Neuron (in vitro differentiated cells): ENCODE measurements at regions not wholly inside any gene's neighbourhood (a gene's known extent, or its start where the extent isn't known, plus 50 kb on each side); places are given as distances from the start of the nearest gene placed in this dataset.

Experiments
- H2AFZ ChIP-seq: one replicate; pipeline ENCODE4 v1.6.1; 2013; ENCODE audit warnings: low read depth, mild to moderate bottlenecking, inconsistent platforms, low read length, moderate library complexity
- H3K27me3 ChIP-seq: one replicate; pipeline ENCODE4 v1.6.1; 2013; ENCODE audit warnings: low read length; ENCODE audit not compliant: insufficient read depth
- H3K36me3 ChIP-seq: one replicate; pipeline ENCODE4 v1.6.1; 2013; ENCODE audit warnings: low read length; ENCODE audit not compliant: insufficient read depth
- H3K4me1 ChIP-seq: one replicate; pipeline ENCODE4 v1.6.1; 2013; ENCODE audit warnings: low read length; ENCODE audit not compliant: insufficient read depth
- H3K4me3 ChIP-seq: 2 replicates; pipeline ENCODE4 v1.5.1; 2013; ENCODE audit warnings: mild to moderate bottlenecking, low read length, moderate library complexity
- H3K9me3 ChIP-seq: one replicate; pipeline ENCODE4 v1.6.1; 2013; ENCODE audit warnings: low read length

DNA sequence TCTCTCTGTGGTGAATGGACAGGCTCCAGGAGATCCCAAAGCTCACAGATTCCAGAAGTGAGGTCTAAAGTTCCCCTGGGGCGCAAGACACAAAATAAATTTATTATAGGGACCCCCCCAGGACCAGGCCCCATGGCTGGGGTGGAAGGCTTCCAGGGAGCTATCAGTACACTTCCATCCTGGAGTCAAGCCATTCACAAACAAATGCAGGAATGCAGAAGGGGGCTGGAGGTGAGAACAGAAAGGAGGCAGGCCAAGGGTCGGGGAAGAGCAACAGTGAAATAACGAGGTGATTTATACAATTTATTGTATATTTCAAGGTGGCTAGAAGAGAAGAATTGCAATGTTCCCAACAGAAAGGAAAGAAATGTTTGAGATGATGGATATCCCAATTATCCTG is 126.9 kb downstream of the LY86 start:
- Histone ChIP-seq H3K4me3 (no peak overlapping the region), H3K27me3 (no peaks in the 10 kb centered on the region), H3K9me3 (no peaks in the 10 kb centered on the region), H2AFZ (no peak overlapping the region), H3K36me3 (no peaks in the 10 kb centered on the region), H3K4me1 (no peaks in the 10 kb centered on the region)

DNA sequence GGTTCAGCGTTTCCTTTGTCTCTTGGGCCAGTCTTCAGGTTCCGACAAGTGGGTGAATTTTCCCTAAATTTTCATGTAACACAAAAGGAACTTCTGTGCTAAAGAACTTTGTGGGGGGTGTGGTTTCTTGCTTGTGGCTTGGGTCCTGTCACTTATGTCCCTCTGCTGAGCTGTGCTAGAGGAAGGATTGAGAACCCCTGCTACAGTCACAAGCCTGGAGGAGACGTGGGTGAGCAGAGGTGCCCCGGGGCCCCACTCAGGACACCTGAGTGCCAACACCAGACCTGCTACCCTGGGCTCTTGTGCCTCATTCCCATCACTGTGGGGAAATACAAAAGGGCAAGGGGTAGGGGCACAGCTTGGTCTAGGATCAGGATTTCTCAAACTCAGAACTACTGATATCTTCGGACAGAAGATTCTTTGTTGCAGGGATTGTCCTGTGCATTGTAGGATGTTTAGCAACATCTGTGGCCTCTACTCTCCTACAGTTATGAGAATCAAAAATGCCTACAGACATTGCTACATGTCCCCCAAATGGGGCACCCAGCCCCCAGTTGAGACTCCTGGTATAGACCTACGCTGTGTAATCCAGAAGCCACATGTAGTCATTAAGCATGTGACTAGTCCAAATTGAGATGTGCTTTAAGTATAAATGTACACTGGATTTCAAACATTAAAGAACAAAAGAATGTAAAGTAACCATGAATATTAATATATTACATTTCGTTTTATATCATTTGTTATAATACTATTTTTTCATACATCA is 128.7 kb downstream of the LY86 start:
- H3K36me3 ChIP-seq, result no peaks in the 10 kb centered on the region
- no peaks in the 10 kb centered on the region for H3K9me3 ChIP-seq
- no peak overlapping the region for H2AFZ ChIP-seq
- no peak overlapping the region for H3K4me3 ChIP-seq
- no peaks in the 10 kb centered on the region for H3K27me3 ChIP-seq
- no peaks in the 10 kb centered on the region for H3K4me1 ChIP-seq

DNA sequence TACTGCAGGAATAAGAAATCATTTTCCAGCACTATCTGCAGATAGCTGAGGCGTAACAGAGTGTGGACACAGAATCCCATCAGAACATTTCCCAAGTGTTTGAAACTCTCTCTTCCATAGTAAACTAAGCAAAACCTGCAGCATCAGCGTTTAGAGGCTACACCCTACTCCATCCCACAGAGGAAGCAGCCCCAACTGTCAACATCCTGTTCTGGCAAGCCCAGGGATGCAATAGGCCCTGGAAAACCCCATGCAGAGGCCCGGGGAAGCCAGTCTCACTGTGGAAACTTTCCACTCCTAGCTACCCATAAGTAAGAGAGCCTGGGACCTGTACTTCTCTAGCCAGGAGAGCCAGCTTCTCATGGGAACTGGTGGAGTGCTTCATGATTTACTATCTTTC is 129.4 kb downstream of the LY86 start:
- H3K36me3 ChIP-seq, result no peaks in the 10 kb centered on the region
- H2AFZ ChIP-seq, result no peak overlapping the region
- no peaks in the 10 kb centered on the region for H3K4me1 ChIP-seq
- H3K4me3 ChIP-seq, result no peak overlapping the region
- no peaks in the 10 kb centered on the region for H3K9me3 ChIP-seq
- peaks cover 1% of the 10 kb centered on the region for H3K27me3 ChIP-seq

DNA sequence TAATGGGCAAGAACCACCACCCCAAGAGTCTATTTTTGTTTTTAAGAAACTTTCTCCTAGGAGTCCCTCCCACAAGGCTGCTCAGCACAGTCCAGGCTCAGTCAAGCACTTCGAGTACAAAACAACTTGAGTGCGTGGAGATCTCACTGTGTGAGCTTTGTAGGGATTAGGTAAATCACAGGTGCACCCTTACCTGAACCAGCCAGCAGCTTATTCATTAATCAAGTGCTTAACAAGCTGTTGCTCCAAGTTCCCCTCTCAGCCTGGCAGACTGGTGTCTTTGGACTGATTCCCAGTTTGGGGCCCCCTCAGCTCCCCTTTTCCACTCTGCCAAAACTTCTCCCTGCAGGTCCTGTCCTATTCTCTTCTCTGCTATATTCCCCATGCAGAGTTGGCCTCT is 133.1 kb downstream of the LY86 start:
- no peaks in the 10 kb centered on the region for H3K9me3 ChIP-seq
- H3K27me3 ChIP-seq, result peaks cover 9% of the 10 kb centered on the region
- no peak overlapping the region for H2AFZ ChIP-seq
- H3K4me1 ChIP-seq, result no peaks in the 10 kb centered on the region
- no peaks in the 10 kb centered on the region for H3K36me3 ChIP-seq
- no peak overlapping the region for H3K4me3 ChIP-seq

DNA sequence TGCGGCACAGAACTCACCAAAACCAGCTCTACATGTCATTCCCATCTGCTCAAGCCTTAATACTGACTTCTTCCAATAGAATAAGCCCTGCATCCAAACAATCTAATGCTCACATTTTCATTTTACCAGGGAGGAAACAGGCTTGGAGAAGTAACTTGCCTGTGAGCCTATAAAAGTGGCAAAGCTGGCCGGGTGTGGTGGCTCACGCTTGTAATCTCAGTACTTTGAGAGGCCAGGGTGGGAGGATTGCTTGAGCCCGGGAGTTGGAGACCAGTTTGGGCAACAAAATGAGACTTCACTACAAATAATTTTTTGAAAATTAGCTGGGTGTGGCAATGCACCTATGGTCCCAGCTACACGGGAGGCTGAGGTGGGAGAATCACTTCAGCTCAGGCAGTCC is 133.7 kb downstream of the LY86 start:
- Histone ChIP-seq H3K27me3 (peaks cover 9% of the 10 kb centered on the region), H3K4me3 (no peak overlapping the region), H2AFZ (no peak overlapping the region), H3K4me1 (no peaks in the 10 kb centered on the region), H3K9me3 (no peaks in the 10 kb centered on the region), H3K36me3 (no peaks in the 10 kb centered on the region)

DNA sequence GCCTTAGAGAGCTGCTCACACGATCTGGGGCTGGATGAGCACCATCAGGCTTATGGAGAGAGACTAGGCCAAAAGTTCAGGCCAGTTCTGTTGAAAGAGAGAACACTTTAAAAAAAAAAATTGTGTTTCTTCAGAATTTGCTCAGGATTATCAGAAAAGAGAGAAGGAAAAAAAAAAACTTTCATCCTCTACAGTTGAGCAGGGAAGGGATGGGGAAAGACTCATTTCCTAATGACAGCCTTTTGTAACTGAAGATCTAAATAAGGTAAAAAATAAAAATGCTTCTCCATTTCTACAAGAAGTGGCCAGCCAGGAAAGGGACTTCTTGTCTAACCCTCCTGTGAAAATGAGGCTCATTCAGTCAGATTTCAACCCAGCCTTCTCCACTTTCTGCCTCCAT is 134.8 kb downstream of the LY86 start:
- Histone ChIP-seq H2AFZ (no peak overlapping the region), H3K27me3 (peaks cover 9% of the 10 kb centered on the region), H3K4me3 (no peak overlapping the region), H3K4me1 (no peaks in the 10 kb centered on the region), H3K9me3 (no peaks in the 10 kb centered on the region), H3K36me3 (no peaks in the 10 kb centered on the region)

DNA sequence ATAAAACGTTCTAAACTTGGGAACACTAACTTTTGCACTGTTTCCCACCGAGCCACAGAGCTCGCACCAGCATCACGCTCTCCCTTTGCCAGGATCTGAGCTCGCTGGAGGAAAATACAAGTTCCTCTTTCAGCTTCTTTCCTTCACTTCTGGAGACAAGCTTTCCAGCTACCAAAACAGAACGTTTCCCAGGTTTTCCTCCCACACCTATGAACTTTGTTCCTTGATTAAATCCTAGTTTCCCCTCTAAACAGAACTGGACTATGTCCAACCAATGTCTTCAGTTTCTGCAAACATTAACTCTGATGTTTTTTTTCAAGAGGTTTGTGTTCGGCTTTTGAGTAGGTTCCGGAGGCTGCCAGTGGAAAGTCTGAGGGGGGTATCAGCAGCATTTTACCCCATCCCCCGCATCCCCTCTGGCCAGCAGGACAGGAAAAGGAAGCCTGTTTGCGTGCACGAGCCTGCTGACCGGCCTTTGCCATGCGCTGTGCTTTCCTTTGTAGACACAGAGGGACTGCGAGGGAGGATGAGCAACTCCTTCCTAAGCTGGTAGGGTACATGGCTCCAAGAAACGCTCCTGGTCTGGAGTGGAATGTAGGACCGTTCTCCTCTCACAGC is 135.5 kb downstream of the LY86 start:
- Histone ChIP-seq H2AFZ (peak overlapping the region; percentile 42), H3K36me3 (no peaks in the 10 kb centered on the region), H3K9me3 (no peaks in the 10 kb centered on the region), H3K4me3 (peak overlapping the region; percentile 13), H3K4me1 (no peaks in the 10 kb centered on the region), H3K27me3 (peaks cover 9% of the 10 kb centered on the region)

DNA sequence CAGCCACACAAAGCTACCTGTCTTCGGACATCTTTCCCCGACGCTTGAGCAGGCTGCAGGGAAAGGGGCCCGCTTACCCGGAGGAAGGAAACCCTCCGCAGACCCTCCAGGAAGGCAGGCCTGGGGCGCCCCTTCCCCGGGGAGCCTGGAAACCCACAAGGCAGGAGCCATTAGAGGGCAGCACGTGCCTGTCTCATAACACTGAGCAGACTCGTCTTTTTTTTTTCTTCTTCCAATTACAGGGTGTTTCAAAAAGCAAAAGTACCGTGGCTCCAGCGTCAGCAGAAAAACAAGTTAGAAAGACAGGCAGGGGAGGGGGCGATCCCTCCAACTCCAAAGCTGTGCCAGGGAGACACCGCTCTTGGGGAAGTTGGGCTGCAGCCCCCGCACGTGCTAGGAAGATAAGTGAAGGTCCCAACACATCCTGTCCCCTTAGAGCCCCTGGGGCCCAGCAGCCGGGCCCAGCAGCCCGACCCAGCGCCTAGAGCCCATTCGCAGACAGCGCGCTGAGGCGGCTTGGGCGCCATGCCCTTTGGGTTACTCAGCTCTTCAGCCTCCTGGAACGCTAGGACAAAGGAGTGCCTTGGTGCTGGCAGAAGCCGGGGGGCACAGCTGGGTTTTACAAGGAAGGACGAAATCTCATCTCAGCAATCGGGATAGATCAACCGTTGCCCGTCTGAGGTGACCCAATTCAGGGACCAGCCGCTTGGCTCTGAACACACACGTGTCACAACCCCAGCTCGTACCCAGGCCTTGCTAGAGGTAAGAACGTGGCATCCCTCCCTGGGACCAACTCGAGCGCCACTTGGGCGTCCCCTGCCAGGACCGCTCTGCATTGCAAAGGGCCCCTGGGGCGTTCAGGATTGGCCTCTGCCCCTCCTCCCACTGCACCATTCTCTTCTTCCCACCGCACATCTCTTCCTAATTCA is 136.3 kb downstream of the LY86 start:
- Histone ChIP-seq H3K36me3 (no peaks in the 10 kb centered on the region), H3K4me1 (no peaks in the 10 kb centered on the region), H3K9me3 (no peaks in the 10 kb centered on the region), H3K4me3 (peak overlapping the region; percentile 13), H3K27me3 (peaks cover 9% of the 10 kb centered on the region), H2AFZ (peak overlapping the region; percentile 42)

DNA sequence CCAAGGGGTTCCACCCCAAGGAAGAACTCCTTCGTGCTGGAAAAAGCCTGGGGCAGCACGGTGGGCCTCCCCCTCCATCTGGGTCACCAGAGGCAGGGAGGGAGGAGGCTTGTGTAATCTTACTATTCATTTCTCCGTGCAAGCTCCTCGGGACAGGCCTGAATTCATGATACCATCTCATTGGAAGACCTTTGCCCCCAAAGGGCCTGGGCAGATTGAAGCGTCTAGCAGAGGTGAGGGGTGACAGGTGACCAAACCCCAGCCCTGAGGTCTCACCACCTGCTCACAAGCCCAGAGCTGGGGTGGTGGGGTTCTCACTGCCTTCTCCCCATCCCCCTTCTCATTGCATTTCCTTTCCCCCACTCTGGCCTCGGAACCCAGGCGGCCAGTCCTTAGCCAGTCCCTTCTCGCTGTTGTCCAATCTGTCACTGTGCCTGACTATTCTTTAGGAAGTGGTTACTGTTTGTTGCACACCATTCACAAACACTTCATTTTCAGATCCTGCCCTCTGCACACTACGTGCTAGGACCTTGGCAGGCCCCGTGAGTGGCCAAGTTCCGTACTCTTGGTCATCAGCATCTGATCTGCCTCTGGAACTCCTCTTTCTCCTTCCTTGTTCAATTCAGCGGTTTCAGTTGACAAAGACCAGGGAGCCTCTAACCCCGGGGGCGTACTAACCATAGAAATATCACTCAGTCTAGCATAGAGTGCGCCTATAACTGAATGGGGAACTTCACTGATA is 137.1 kb downstream of the LY86 start:
- H3K9me3 ChIP-seq, result no peaks in the 10 kb centered on the region
- H3K36me3 ChIP-seq, result no peaks in the 10 kb centered on the region
- H3K4me3 ChIP-seq, result no peak overlapping the region
- H3K27me3 ChIP-seq, result peaks cover 9% of the 10 kb centered on the region
- H2AFZ ChIP-seq, result no peak overlapping the region
- no peaks in the 10 kb centered on the region for H3K4me1 ChIP-seq

DNA sequence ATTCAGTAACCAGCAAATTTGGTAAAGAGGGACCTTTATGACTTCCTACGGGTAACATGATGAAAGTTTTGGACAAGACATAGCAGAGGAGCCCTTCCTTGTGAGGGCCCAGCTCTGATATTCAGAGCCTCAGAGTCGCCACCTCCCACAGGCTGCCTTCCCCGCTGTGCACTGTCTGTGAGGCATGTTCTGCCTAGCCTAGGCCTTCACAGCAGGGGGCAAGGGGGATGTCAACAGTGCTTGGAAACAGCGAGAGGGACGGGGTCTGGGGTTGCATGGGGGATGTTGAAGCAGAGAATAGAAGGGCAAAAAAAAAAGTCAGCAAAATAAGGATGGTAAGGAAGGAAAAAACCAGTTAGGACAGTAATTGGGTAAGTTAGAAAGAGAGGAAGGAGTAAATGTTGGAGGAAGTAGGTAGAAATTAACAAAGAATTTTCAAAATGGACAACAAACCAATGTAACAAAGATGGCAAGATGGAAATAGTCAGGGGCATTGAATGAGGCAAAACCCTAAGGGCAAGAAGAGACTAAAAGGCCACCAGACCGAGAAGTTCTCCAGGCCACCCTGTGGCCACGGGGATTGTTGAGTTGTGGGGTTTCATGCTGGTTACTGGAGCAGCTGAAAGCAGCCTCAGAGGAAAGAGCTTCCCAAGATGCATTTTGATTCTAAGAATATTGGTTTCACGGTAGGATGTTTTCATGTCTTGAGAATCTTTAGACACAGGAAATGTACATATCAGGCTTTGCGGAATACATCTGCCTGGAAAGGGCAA is 139.8 kb downstream of the LY86 start:
- Histone ChIP-seq H3K9me3 (no peaks in the 10 kb centered on the region), H3K36me3 (no peaks in the 10 kb centered on the region), H2AFZ (no peak overlapping the region)

DNA sequence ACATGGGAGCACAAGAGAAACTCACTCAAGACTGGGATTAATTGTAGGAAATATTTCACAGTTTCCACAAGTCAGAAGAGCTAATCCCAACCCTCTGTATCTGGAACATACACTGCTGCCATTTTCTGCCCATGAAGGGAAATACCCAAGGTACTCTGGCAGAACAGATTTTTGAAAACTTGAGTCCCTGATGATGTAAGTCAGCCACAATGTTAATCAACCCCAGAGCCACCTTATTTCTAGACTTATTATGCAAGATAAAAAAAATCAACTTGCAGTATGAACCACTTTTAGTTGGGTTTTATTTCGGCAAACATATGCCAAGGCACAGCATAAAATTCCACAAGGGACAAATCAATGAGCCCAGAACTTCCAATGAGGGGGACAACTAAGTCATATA is 141.5 kb downstream of the LY86 start:
- Histone ChIP-seq H3K4me3 (no peak overlapping the region), H2AFZ (no peak overlapping the region), H3K36me3 (no peaks in the 10 kb centered on the region), H3K27me3 (no peaks in the 10 kb centered on the region), H3K9me3 (no peaks in the 10 kb centered on the region), H3K4me1 (no peaks in the 10 kb centered on the region)

More for the DNA sequence above, 139.8 kb downstream of the LY86 start:
- no peak overlapping the region for H3K4me3 ChIP-seq
- peaks cover 6% of the 10 kb centered on the region for H3K27me3 ChIP-seq
- no peaks in the 10 kb centered on the region for H3K4me1 ChIP-seq

DNA sequence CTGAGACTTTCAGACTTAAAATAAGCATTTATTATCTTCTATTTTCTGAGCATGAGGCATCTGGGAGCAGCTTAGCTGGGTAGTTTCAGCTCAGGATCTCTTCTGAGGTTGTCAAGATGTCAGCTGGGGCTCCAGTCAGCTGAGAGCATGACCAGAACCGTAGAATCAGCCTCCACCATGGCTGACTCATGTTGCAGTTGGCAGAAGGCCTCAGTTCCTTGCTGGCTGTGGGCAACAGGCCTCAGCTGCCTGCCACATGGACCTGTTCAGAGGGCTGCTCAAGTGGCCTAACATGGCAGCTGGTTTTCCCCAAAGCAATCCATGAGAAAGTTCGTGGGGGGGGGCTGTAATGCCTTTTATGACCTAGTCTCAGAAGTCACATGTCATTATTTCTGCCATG is 142.3 kb downstream of the LY86 start:
- no peaks in the 10 kb centered on the region for H3K4me1 ChIP-seq
- H3K4me3 ChIP-seq, result no peak overlapping the region
- no peaks in the 10 kb centered on the region for H3K36me3 ChIP-seq
- no peaks in the 10 kb centered on the region for H3K9me3 ChIP-seq
- no peaks in the 10 kb centered on the region for H3K27me3 ChIP-seq
- no peak overlapping the region for H2AFZ ChIP-seq
